H7 (cell line): ENCODE measurements at regions not wholly inside any gene's neighbourhood (a gene's known extent, or its start where the extent isn't known, plus 50 kb on each side); places are given as distances from the start of the nearest gene placed in this dataset.
"Not testable (repeated sequence)": the region's sequence is repeated elsewhere in the genome, so short reads cannot be mapped to it uniquely, and the experiment has no call there.

Experiments
- DNase-seq: peaks from one replicate; pipeline ENCODE4 v3.0.0; 2012
- H3K27me3 ChIP-seq: 2 replicates; pipeline ENCODE4 v1.6.0; 2011; ENCODE audit warnings: mild to moderate bottlenecking, low read length; ENCODE audit not compliant: control insufficient read depth, insufficient read depth
- H3K36me3 ChIP-seq: replicated peaks from 2 replicates; pipeline ENCODE4 v1.5.1; 2011; ENCODE audit warnings: low read length; ENCODE audit not compliant: control insufficient read depth, insufficient read depth
- H3K4me3 ChIP-seq: 2 replicates; pipeline ENCODE4 v1.5.1; 2011; ENCODE audit warnings: low read depth, mild to moderate bottlenecking, control low read depth, low read length, moderate library complexity; ENCODE audit not compliant: insufficient read depth

DNA sequence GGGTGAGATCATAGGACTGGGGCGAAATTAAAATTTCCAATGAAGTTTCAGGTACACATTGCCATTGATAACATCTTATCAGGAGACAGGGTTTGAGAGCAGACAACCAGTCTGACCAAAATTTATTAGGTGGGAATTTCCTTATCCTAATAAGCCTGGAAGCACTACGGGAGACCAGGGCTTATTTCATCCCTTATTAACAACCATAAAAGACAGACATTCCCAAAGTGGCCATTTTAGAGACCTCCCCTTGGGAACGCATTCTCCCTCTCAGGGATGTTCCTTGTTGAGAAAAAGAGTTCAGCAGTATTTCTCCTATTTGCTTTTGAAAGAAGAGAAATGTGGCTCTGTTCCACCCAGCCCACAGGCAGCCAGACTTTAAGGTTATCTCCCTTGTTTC lies 182.4 kb upstream of the SMLR1 start:
- H3K27me3 ChIP-seq, DNase-seq, H3K36me3 ChIP-seq, H3K4me3 ChIP-seq: not testable (repeated sequence)

DNA sequence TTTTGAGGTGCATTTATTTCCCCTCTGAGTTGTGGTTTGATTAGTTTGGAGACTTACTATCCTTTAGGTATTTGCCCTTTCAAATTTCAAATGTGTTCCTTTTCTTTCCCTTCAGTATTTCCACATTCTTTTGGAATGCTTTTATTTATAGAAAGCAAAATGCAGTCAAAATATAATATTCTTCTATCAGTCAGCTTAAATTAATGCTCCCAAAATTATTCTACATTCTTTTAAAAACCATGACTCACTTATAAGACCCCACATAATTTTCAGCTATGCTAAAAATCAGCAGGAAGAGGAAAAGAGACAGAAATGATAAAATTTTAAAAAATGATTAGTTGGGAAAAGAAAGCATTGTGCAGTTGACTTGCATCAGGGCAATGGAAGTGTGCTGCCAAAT lies 180.0 kb upstream of the SMLR1 start:
- Histone ChIP-seq H3K4me3 (no peak overlapping the region), H3K36me3 (no peaks in the 10 kb centered on the region), H3K27me3 (no peaks in the 10 kb centered on the region)
- DNase-seq: no peak

DNA sequence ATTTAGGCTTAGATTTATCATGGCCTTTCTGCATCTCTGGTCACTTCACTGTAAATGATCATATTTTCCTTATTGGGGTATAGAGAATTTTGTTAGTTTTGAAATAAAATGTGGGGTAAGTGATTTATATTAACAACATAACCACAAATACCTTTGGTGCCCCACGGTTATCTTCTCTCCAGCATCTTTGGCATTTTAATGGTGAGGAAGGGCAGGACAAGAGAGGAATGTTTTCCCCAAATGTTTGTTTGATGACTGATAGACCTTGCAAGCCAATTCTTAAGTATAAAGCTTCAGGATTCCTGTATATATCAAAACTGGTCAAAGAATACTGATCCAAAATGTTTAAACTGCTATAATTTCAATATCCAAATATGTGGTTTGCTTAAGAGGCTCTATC lies 171.6 kb upstream of the SMLR1 start:
- no peak for DNase-seq
- Histone ChIP-seq H3K27me3 (no peaks in the 10 kb centered on the region), H3K36me3 (no peaks in the 10 kb centered on the region), H3K4me3 (no peak overlapping the region)

DNA sequence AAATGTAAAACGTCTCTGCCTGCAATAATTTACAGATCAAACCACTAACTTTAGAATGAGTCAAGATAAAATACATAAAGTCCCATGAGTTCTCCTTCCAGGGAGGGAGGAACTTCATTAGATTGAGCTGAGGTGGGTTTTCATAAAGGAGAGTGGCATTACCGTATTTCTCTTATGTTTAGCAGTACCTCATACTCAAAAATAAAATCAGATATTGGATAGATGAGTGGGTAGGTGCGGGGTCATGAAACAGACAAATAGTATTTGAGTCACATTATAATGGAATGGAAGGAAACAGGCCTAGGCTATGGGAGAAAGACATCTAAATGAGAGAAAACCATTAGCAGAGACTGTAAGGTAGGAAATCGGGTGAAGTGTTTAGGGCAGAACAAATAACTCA lies 166.1 kb upstream of the SMLR1 start:
- Histone ChIP-seq H3K27me3 (no peaks in the 10 kb centered on the region), H3K36me3 (no peaks in the 10 kb centered on the region), H3K4me3 (no peak overlapping the region)
- no peak for DNase-seq

DNA sequence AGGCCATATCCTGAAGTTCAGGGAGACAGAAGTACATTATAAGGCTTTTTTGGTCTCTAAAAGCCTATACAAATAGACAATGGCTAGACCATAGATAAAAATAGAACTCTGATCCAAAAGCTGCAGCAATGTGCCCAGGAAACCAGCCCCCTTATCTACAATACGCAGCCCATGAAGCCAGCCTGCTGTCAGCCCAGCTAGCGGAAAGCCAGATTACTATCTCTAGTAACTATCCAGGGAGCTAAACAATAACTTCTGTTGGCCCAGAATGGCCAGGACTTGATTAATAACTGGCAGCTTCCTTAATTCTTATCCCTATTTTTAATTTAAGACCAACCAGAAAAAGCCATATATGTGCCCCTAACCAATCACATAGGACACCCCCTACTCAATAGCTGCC lies 160.4 kb upstream of the SMLR1 start:
- Histone ChIP-seq H3K36me3 (no peaks in the 10 kb centered on the region), H3K4me3 (no peak overlapping the region), H3K27me3 (no peaks in the 10 kb centered on the region)
- no peak for DNase-seq

DNA sequence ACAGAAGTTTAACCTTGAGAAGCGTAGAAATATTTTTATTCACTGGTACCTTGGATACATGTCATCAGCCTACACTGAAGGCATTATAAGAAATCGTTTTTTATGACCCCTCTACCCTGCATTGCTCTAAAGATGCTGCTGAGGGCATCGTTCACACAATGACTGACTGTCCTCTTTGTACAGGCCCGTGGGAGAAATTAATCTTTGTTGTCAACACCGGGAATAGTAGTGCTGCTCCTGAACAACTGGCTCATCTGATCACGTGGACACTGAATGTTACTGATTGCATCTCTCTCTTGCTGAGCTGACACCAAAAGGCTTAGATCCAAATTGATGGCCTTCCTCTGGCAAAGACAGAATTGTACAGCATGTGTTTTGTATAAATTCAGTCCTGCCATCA lies 157.1 kb upstream of the SMLR1 start:
- H3K36me3 ChIP-seq: no peaks in the 10 kb centered on the region

DNA sequence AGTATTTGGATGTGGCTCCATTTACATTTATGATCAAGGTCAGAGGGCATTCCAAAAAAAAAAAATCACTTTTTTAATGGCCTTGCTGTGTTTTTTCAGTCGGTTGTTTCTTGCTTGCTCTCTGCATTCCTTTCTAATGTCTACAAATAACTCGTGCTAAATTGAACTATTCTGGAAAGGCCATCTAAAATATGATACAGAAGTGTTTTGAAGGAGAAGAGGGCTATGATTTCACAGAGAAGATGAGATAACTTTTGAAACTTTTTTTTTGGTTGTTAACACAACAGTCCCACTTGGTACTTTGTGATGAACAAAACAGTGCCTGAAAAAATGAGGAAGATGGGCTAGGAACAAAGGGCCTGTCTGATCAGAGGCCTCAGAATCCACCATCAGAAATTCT lies 156.1 kb upstream of the SMLR1 start:
- no peak for DNase-seq
- H3K27me3 ChIP-seq: no peaks in the 10 kb centered on the region
- no peaks in the 10 kb centered on the region for H3K36me3 ChIP-seq
- no peak overlapping the region for H3K4me3 ChIP-seq

More for the DNA sequence above, 157.1 kb upstream of the SMLR1 start:
- H3K27me3 ChIP-seq: no peaks in the 10 kb centered on the region
- DNase-seq: no peak
- H3K4me3 ChIP-seq: no peak overlapping the region

DNA sequence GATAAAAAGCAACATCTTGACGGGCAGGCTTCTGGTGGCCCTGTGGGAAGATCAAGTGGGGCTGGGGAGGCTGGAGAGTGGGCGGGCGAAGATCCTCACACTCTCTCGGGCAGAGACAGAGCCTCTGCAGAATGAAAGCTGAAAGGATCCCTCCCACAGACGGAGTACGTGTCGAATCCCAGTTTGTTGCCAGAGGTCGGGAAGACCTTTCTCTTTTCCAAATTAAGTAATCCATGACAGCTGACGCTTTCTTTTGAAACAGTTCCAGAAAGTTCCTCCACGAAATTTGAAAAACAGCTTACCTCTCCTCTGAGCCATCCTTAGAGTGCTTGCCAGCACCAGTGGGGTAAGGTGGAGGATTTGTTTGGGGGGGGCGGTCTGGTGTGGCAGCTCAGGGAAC lies 155.6 kb upstream of the SMLR1 start:
- H3K36me3 ChIP-seq: no peaks in the 10 kb centered on the region
- H3K27me3 ChIP-seq: no peaks in the 10 kb centered on the region
- no peak for DNase-seq
- H3K4me3 ChIP-seq: no peak overlapping the region

DNA sequence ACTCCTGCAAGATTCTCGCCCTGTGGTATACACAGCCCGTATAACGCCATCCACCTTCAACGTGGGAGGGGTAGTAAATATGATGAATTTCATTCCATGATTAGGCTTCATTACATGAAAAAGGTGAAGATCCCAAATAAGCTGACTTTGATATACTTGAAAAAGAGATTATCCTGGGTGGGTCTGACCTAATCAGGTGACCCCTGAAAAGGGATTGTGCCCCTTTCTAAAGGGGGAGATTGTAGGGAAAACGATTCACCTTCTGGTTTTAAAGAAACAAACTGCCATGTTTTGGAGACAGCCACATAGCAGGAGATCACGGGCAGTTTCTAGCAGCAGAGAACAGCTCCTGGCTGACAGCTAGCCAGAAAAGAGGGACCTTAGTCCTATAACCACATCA lies 155.1 kb upstream of the SMLR1 start:
- no peaks in the 10 kb centered on the region for H3K36me3 ChIP-seq
- no peak overlapping the region for H3K4me3 ChIP-seq
- DNase-seq: no peak

DNA sequence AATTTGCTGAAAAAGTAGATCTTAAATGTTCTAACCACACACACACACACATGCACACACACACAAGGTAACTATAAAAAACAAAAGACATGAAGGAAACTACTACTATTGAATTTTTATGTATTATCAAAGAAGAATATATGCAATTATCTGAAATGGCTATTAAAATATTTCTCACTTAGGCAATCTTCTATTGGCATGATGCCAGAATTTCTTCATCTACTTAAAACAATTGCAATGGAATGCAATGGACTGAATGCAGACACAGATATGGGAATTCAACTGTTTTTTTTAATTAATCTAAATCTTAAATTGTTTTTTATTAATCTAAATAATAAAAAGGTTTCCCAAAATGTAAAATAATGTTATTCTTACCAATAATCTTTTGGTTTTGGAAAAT lies 152.6 kb upstream of the SMLR1 start:
- no peak for DNase-seq
- Histone ChIP-seq H3K4me3 (no peak overlapping the region), H3K27me3 (no peaks in the 10 kb centered on the region), H3K36me3 (no peaks in the 10 kb centered on the region)

More for the DNA sequence above, 155.1 kb upstream of the SMLR1 start:
- no peaks in the 10 kb centered on the region for H3K27me3 ChIP-seq

DNA sequence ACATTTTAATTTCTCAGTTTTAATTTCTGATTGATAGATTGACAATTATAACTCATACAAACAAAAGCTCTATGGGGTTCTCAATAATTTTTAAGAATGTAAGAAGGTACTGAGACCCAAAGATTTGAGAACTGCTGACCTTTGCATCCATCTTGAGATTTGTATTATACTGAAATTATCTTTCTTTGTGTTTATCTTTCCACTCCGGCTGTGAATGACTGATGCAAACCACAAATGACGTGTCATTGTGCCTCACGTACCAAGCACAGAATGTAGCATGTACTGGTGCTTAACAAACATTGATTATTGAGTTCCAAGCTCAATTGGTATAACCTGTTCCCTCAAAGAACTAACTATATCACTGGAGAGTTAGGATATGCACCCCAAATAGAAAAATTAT lies 152.1 kb upstream of the SMLR1 start:
- Histone ChIP-seq H3K4me3 (no peak overlapping the region), H3K36me3 (no peaks in the 10 kb centered on the region), H3K27me3 (no peaks in the 10 kb centered on the region)
- DNase-seq: no peak

DNA sequence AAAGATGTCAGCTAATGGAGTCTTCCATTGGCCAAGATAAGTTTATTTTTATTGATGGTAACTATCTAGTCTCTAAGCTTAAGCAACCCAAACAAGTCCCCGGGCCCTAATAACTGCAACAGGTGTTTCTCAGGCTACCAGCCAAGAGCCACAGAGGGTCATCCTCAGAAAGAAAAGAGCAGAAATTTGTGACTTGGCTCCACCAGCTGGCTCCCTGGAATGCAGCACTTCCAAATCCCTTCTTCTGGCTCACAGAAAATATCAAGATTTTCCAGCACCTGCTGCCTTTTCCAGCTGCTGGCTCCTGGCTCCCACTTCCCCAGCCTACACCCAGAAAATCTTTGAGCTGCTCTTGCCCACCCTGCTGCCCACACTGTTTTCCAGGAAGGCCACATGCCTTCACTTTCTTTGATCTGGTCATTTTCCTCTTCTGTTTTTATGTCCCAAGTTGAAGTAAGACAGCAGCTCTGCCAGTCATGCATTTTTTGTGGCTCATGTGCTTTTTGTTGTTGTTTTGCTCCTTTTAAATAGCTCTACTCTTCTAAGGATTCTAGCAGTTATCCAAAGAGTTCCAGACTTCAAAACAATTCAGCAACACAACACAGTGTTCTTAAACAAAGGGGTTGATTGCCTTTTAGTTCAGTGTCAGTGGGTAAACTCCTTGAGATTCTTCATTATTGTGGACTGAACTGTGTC lies 151.0 kb upstream of the SMLR1 start:
- Histone ChIP-seq H3K27me3 (no peaks in the 10 kb centered on the region), H3K36me3 (no peaks in the 10 kb centered on the region)
- peak; percentile 28 for DNase-seq

DNA sequence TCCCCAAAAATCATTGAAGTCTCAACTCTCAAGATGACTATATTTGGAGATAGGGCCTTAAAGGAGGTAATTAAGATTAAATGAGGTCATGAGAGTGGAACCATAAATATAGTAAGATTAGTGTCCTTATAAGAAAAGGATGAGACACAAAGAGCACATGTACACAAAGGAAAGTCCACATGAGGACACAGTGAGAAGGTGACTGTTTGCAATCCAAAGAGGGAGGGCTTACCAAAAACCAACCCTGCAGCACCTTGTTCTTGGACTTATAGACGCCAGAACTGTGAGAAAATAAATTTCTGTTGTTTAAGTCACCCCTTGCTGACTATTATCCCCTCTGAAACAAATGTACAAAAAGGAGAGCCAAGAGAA lies 150.4 kb upstream of the SMLR1 start:
- Histone ChIP-seq H3K4me3 (no peak overlapping the region), H3K27me3 (no peaks in the 10 kb centered on the region), H3K36me3 (no peaks in the 10 kb centered on the region)
- DNase-seq: no peak

More for the DNA sequence above, 151.0 kb upstream of the SMLR1 start:
- H3K4me3 ChIP-seq: no peak overlapping the region

DNA sequence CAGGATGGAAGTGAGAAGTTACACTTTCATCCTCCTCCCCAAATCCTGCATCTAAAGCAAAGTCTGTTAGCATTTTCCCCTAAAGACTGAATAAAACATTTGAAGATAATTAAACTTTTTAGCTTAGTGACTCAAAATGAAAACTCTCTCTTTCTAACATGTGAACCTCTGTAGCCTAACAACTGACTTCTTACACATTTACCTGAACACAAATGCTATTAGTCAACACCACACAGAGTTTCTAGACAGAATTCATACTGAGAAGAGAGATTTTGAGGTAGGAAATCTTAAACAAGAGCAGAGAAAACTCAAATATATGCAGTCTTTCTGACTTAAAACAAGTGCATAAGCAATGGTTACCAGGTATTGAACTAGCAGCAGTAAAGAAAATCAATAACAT lies 149.9 kb upstream of the SMLR1 start:
- no peak for DNase-seq
- Histone ChIP-seq H3K4me3 (no peak overlapping the region), H3K36me3 (no peaks in the 10 kb centered on the region), H3K27me3 (no peaks in the 10 kb centered on the region)

DNA sequence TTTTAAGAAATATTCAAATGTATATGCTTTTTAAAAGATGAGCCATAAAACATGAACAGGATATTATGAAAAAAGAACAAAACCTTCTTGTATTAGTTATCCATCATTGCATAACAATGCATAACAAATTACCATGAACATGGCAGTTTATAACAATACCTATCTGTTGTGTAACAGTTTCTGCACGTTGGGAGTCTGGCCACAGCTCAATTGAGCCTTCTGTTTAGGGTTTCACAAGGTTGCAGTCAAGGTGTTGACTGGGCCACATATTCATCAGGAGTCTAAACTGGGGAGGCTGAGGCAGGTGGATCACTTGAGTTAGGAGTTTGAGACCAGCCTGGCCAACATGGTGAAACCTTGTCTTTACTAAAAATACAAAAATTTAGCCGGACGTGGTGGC lies 149.4 kb upstream of the SMLR1 start:
- no peaks in the 10 kb centered on the region for H3K27me3 ChIP-seq
- no peak for DNase-seq
- no peak overlapping the region for H3K4me3 ChIP-seq
- H3K36me3 ChIP-seq: no peaks in the 10 kb centered on the region

DNA sequence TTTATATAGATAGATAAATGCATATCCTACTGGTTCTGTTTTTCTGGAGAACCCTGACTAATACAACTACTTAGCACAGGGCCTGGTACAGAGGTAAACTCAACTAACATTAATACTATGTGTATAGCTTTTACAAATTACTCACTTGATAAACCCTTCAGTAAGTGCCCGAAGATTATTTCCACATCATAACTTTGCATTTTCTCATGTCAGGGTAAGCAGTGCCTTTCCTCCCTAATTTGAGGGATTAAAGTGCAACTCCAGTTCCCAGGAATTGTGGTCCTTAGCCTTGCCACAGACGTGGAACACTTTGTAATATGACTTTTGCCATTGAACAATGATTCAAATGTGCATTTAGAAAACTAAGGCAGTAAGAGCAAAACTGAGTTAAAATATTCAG lies 147.5 kb upstream of the SMLR1 start:
- Histone ChIP-seq H3K27me3 (no peaks in the 10 kb centered on the region), H3K36me3 (no peaks in the 10 kb centered on the region), H3K4me3 (no peak overlapping the region)
- no peak for DNase-seq
